IgD-negative memory B cell (primary cell): ENCODE measurements at regions not wholly inside any gene's neighbourhood (a gene's known extent, or its start where the extent isn't known, plus 50 kb on each side); places are given as distances from the start of the nearest gene placed in this dataset.
"Not testable (repeated sequence)": the region's sequence is repeated elsewhere in the genome, so short reads cannot be mapped to it uniquely, and the experiment has no call there.

Experiments used
- H3K27ac Mint-ChIP-seq, 3 donors: one replicate each; pipeline ENCODE4 v1.8.0; 2020 to 2022; ENCODE audit warnings: mild to moderate bottlenecking in 3 of 3, mixed read lengths in 3 of 3, moderate library complexity in 1 of 3
- H3K27me3 Mint-ChIP-seq: one replicate; pipeline ENCODE4 v1.8.0; 2021; ENCODE audit warnings: mixed read lengths
- H3K36me3 Mint-ChIP-seq: one replicate; pipeline ENCODE4 v1.8.0; 2020; ENCODE audit warnings: mild to moderate bottlenecking, mixed read lengths
- H3K4me1 Mint-ChIP-seq, 3 donors: one replicate each; pipeline ENCODE4 v1.8.0; 2020 to 2022; ENCODE audit warnings: mixed read lengths in 3 of 3, mild to moderate bottlenecking in 1 of 3
- H3K4me3 Mint-ChIP-seq, 4 donors: one replicate each; pipeline ENCODE4 v1.8.0; 2020 to 2022; ENCODE audit warnings: mild to moderate bottlenecking in 4 of 4, mixed read lengths in 4 of 4, moderate library complexity in 3 of 4
- H3K9me3 Mint-ChIP-seq, 3 donors: one replicate each; pipeline ENCODE4 v1.8.0; 2020 to 2021; ENCODE audit warnings: mixed read lengths in 3 of 3, mild to moderate bottlenecking in 1 of 3

DNA sequence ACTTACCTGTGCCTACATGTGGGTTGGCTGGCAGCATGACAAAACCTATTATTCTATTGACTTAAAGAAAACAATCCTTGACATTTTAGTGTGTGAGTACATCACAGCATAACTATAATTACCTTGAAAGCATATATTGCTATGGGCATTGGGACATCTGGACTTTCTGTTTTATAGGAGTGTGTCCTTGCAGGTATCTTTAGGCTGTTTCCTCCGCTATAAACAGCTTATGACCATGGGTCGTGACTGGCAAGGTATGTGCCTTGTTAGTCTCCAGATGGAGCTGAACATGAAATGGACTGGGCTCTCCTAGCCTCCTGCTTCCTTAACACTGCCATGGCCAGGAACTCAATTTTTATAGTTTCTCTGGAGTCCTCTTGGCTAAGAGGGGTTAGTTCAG, 317.4 kb upstream of the COBL start:
- Mint-ChIP-seq H3K27me3 (no peaks in the 10 kb centered on the region), H3K4me1 (no peaks in the 10 kb centered on the region), H3K36me3 (peaks cover 1% of the 10 kb centered on the region), H3K27ac (no peak overlapping the region), H3K4me3 (no peak overlapping the region), H3K9me3 (peaks cover 2 to 6% (median 5%) of the 10 kb centered on the region in 3 donors)

- H3K36me3 Mint-ChIP-seq = peaks cover 1% of the 10 kb centered on the region
- H3K27me3 Mint-ChIP-seq = no peaks in the 10 kb centered on the region
- H3K9me3 Mint-ChIP-seq = peaks cover 2 to 6% (median 5%) of the 10 kb centered on the region in 3 donors
- no peak overlapping the region for H3K4me3 Mint-ChIP-seq
- no peak overlapping the region for H3K27ac Mint-ChIP-seq
- H3K4me1 Mint-ChIP-seq = no peaks in the 10 kb centered on the region
Observed at GRCh38 chr7:51633596-51633995, 317.0 kb upstream of the COBL start.

- peaks cover 2 to 6% (median 4%) of the 10 kb centered on the region in 3 donors for H3K9me3 Mint-ChIP-seq
- peaks cover 1% of the 10 kb centered on the region for H3K36me3 Mint-ChIP-seq
- no peak overlapping the region for H3K27ac Mint-ChIP-seq
- H3K27me3 Mint-ChIP-seq = no peaks in the 10 kb centered on the region
- no peak overlapping the region for H3K4me3 Mint-ChIP-seq
- no peaks in the 10 kb centered on the region for H3K4me1 Mint-ChIP-seq
Observed at GRCh38 chr7:51633006-51633405, 316.4 kb upstream of the COBL start.

GRCh38 chr7:51630933-51631332, 314.3 kb upstream of the COBL start:
- Mint-ChIP-seq H3K4me1 (no peaks in the 10 kb centered on the region), H3K27me3 (no peaks in the 10 kb centered on the region), H3K36me3 (peaks cover 1% of the 10 kb centered on the region), H3K9me3 (peaks cover 2 to 11% (median 6%) of the 10 kb centered on the region in 3 donors), H3K4me3 (no peak overlapping the region), H3K27ac (no peak overlapping the region)

DNA sequence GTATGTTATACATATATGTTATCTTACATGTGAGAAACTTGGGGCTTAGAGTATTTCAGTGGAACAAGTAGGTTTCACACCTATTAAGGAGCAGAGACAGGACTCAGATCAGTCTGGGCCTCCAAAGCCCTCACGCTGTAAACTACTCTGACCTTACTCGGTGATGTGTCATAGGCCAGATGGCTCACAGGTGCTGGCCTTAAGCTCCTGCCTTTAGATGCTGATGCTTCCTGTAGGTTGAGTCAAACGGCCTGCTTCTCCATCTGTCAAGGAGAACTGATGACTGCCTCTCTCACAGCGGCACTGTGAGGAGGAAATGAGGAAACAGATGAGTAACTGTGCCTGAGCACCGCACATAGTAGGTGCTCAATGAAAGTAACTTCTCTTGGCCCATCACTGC, 312.6 kb upstream of the COBL start:
- peaks cover 0 to 11% (median 4%) of the 10 kb centered on the region in 3 donors for H3K9me3 Mint-ChIP-seq
- H3K4me1 Mint-ChIP-seq = no peaks in the 10 kb centered on the region
- no peaks in the 10 kb centered on the region for H3K36me3 Mint-ChIP-seq
- no peaks in the 10 kb centered on the region for H3K27me3 Mint-ChIP-seq
- no peak overlapping the region for H3K4me3 Mint-ChIP-seq
- H3K27ac Mint-ChIP-seq = no peak overlapping the region

- no peak overlapping the region for H3K27ac Mint-ChIP-seq
- H3K9me3 Mint-ChIP-seq = peaks cover 6 to 15% (median 6%) of the 10 kb centered on the region in 3 donors
- H3K4me3 Mint-ChIP-seq = no peak overlapping the region
- H3K36me3 Mint-ChIP-seq = peaks cover 2% of the 10 kb centered on the region
- no peaks in the 10 kb centered on the region for H3K4me1 Mint-ChIP-seq
- no peaks in the 10 kb centered on the region for H3K27me3 Mint-ChIP-seq
Observed at GRCh38 chr7:51621956-51622355, 305.3 kb upstream of the COBL start.

GRCh38 chr7:51620706-51621105, 304.1 kb upstream of the COBL start:
- Mint-ChIP-seq H3K9me3 (peaks cover 6 to 16% (median 6%) of the 10 kb centered on the region in 3 donors), H3K36me3 (peaks cover 2% of the 10 kb centered on the region), H3K27me3 (no peaks in the 10 kb centered on the region), H3K4me3 (no peak overlapping the region), H3K27ac (no peak overlapping the region), H3K4me1 (no peaks in the 10 kb centered on the region)

DNA sequence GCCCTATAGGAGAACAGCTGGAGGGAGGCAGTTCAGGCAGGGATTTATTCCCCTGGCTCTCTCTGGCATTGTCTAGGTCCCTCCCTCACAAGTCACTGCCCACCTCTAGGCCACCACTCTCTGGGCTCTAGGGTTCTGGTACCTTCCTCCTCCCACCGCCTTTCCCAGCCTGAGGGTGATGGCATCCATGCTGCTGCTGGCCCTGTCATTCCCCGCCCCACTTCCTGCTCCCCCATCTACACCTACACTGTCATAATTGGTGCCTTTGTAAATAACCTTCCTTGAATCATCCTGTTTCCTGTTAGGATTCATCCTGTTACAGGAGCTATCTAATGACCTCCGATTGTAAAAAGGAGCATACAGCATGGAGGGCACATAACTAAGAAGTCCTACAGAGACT, 303.3 kb upstream of the COBL start:
- Mint-ChIP-seq H3K4me1 (no peaks in the 10 kb centered on the region), H3K9me3 (peaks cover 6 to 18% (median 6%) of the 10 kb centered on the region in 3 donors), H3K4me3 (no peak overlapping the region), H3K27me3 (no peaks in the 10 kb centered on the region), H3K36me3 (peaks cover 2% of the 10 kb centered on the region), H3K27ac (no peak overlapping the region)

DNA sequence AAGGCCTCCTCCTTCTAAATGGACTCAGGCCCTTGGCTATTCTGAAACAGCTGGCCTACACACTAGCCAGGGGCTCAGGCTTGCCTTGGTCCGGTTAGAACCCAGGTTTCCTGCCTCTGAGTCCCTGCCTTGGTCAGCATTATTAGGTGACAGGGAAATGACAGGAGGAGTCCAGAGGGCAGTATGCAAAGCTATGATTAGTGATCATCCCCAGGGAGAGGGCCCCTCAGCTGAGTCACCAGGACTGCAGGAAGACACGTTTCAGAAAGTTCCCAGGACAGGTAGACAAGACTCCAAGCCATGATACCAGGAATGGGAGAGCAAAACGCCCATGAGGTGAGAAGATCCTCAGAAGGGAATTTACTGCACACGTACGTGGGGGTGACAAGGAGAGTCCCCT, 301.1 kb upstream of the COBL start:
- Mint-ChIP-seq H3K36me3 (peaks cover 2% of the 10 kb centered on the region), H3K27me3 (no peaks in the 10 kb centered on the region), H3K9me3 (peaks cover 2 to 14% (median 6%) of the 10 kb centered on the region in 3 donors), H3K4me1 (no peaks in the 10 kb centered on the region), H3K4me3 (no peak overlapping the region), H3K27ac (no peak overlapping the region)

DNA sequence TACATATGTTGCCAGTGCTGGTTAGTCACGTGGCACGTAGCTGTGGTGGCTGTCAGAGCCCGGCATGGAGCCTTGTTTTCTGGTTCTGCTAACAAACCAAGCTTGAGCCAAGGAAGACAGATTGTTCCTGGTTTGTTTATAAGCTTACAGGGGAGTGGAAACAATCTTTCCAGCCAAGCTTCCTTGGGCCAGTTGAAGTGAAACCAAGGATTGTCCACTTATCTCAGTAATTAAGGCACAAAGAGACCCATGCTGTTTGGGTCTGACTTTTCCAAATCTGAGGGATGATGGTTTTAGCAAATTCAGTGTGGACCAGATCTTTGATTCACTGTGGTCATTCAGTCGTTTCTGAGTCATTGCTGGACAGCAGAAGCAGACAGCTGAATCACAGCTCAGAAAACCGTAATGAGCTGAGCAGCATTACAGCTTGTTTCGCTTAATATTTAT, 297.3 kb upstream of the COBL start:
- peaks cover 2 to 11% (median 4%) of the 10 kb centered on the region in 3 donors for H3K9me3 Mint-ChIP-seq
- H3K27me3 Mint-ChIP-seq = no peaks in the 10 kb centered on the region
- no peak overlapping the region for H3K4me3 Mint-ChIP-seq
- peaks cover 2% of the 10 kb centered on the region for H3K36me3 Mint-ChIP-seq
- H3K27ac Mint-ChIP-seq = no peak overlapping the region
- H3K4me1 Mint-ChIP-seq = no peaks in the 10 kb centered on the region

GRCh38 chr7:51611937-51612336, 295.3 kb upstream of the COBL start:
- Mint-ChIP-seq H3K27me3 (no peaks in the 10 kb centered on the region), H3K4me3 (no peak overlapping the region), H3K27ac (no peak overlapping the region), H3K9me3 (peaks cover 4 to 15% (median 4%) of the 10 kb centered on the region in 3 donors), H3K36me3 (no peaks in the 10 kb centered on the region), H3K4me1 (no peaks in the 10 kb centered on the region)

DNA sequence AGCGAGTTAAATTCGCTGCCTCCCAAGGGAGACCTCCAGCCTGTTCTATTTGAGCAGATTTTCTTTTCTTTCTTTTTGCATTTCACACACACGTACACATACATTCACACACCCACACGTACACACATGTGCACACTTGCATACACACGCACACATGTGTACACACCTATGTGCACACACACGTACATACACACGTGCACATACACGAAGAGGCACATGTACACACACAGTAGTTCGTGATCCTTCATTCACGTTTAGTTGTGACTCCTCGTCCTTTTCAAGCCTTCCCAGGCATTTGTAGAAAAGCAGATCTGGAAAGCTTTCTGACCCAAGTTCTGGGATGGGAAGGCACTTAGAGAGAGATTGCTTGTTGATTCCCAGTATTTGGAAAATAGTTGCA, 290.8 kb upstream of the COBL start:
- H3K4me3 Mint-ChIP-seq = no peak overlapping the region
- H3K36me3 Mint-ChIP-seq = no peaks in the 10 kb centered on the region
- H3K9me3 Mint-ChIP-seq = peaks cover 2 to 9% (median 7%) of the 10 kb centered on the region in 3 donors
- no peaks in the 10 kb centered on the region for H3K27me3 Mint-ChIP-seq
- H3K27ac Mint-ChIP-seq = no peak overlapping the region
- H3K4me1 Mint-ChIP-seq = no peaks in the 10 kb centered on the region

DNA sequence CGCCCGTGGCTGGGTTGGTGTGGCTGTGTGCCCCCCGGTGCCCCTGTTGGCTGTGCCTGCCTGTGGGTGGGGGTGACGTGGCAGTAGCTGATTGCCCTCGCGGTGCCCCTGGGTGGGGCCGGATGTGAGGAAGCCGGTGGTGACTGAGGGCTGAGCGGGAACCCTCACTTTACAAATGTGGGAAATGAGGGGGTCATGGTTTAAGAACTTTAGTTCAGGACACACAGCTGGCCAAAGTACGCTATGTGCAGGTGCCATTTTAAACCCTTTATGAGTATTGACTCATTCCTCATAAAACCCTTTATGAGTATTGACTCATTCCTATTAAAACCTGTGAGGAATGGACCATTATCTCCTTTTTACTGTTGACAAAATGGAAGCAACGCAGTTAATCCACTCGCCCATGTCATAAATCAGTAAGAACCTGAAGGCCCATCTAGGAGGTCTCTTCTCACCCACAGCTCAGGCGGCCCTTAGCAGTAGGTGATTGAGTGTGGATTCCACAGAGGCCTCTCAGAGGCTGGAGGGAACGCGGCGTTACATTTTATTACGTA, 290.1 kb upstream of the COBL start:
- H3K4me1 Mint-ChIP-seq = no peaks in the 10 kb centered on the region
- no peaks in the 10 kb centered on the region for H3K27me3 Mint-ChIP-seq
- peaks cover 6 to 15% (median 7%) of the 10 kb centered on the region in 3 donors for H3K9me3 Mint-ChIP-seq
- H3K36me3 Mint-ChIP-seq = no peaks in the 10 kb centered on the region
- H3K27ac Mint-ChIP-seq = no peak overlapping the region
- H3K4me3 Mint-ChIP-seq = no peak overlapping the region

- Mint-ChIP-seq H3K27me3 (no peaks in the 10 kb centered on the region), H3K36me3 (peaks cover 2% of the 10 kb centered on the region), H3K4me3 (no peak overlapping the region), H3K27ac (no peak overlapping the region), H3K4me1 (no peaks in the 10 kb centered on the region), H3K9me3 (peaks cover 3 to 19% (median 9%) of the 10 kb centered on the region in 3 donors)
Observed at GRCh38 chr7:51602376-51602775, 285.8 kb upstream of the COBL start.

GRCh38 chr7:51601461-51601860, 284.9 kb upstream of the COBL start:
- Mint-ChIP-seq H3K27ac (no peak overlapping the region), H3K36me3 (peaks cover 2% of the 10 kb centered on the region), H3K9me3 (peaks cover 7 to 23% (median 9%) of the 10 kb centered on the region in 3 donors), H3K27me3 (no peaks in the 10 kb centered on the region), H3K4me3 (no peak overlapping the region), H3K4me1 (no peaks in the 10 kb centered on the region)

DNA sequence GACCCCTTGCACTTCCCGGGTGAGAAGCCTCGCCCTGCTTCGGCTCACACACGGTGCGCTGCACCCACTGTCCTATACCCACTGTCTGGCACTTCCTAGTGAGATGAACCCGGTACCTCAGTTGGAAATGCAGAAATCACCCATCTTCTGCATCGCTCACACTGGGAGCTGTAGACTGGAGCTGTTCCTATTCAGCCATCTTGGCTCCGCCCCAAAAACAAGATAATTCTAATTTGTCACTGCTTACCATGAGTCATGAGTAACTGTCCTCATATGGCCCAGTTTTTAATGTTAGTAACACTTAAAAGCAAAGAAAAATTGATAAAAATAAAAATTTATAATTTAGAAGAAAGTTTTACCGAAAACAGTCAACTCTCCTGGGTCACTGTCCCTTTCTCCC, 283.3 kb upstream of the COBL start:
- not testable (repeated sequence) for H3K27ac Mint-ChIP-seq, H3K36me3 Mint-ChIP-seq, H3K4me1 Mint-ChIP-seq, H3K27me3 Mint-ChIP-seq
- Mint-ChIP-seq H3K4me3 (peak overlapping the region in 1 of 4 donors; percentile 52), H3K9me3 (peaks cover 5 to 18% (median 9%) of the 10 kb centered on the region in 3 donors)
